ENCODE measurements at regions not wholly inside any gene's neighbourhood (a gene's known extent, or its start where the extent isn't known, plus 50 kb on each side); places are given as distances from the start of the nearest gene placed in this dataset.

- no peak for DNase-seq (ENCODE audit: low read depth)
These were observed 55.2 kb downstream of the IRX2 start for GRCh38 chr5:2696156-2696807.

DNA sequence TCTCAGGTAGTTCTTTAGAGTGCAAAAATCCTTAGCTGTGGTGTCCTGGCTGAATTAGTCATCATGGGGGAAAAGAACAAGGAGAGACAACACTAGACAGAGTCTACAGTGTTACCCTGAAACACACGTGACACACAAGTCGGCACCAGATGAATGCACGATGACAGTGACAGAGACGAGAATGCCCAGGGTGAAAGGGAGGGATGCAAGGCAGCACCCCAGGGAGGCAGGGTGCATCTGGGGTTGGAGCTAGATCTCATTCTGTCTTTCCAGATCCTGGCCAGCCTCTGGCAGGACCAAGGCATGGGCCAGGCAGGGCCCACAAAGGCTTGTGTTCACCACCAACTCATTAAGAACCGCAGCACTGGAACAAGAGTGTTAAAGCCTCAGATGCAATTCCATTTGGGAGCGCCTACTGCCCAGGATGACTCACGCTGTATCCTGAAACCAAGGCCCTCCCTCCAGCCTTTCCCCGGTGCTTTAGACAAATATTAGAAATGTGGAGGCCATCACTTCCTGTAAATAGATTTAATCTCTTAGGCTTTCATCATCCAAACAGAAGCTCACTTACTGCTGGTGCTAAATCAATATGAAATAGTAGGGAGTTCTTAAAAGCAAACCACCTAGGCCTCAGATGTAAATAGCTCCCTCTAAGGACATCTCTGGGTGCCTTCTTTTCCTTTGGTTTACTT, 56.1 kb downstream of the IRX2 start:
- no peak for DNase-seq (ENCODE audit: low read depth)

DNA sequence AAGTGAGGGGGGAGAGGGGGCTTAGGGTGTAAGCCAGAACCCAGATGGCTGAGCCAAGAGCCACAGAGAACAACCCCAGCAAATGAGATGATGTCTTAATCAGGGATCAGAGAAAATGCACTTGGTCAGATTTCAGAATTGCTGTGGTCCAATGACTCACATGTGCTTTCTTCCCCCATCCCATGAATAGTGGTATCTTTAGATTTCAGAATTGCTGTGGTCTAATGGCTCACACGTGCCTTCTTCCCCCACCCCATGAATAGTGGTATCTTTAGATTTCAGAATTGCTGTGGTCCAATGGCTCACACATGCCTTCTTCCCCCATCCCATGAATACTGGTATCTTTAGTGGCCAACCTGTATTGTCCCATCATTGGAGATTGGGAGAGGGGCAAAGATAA, 59.9 kb downstream of the IRX2 start:
- DNase-seq (ENCODE audit: low read depth): no peak

- no peak for DNase-seq (ENCODE audit: low read depth)
These were observed 61.2 kb downstream of the IRX2 start for GRCh38 chr5:2690293-2690692.

DNA sequence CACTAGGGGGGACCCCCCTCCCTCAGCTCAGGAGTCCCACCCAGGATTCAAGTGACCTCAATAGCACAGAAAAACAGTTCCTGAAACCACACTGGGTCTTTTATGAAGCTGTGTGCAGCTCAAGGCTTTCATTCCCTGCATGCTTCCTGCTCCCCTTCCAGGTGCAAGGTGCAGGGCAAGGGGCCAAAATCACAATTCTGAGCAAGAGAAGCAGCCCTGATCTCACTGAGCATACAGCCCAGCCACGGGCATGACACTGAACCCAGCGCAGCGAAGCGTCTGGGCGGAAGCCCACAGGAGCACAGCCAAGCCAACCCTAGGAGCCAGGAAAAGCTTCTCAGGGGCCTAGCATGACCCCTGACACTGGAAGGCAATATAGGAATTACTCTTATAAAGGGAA, 62.9 kb downstream of the IRX2 start:
- DNase-seq (ENCODE audit: low read depth): no peak

DNA sequence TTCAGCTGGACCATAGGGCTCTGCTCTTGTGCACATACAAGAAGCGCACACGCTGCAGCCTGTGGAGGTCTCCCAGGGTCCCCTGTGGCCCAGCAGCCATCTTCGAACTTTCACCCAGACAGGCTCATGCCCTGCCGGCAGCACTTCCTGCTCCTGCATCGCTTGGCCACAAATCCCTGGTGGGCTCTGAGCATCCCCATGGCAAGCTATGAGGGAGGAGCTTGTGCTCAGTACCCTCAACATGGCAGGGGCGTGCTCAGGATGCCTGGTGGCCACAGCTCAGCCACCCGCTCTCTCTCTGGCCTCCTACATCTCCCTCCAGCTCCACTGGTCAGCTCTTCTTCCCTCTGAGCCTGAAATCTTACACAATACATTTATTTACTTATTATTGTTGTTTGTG, 63.7 kb downstream of the IRX2 start:
- no peak for DNase-seq (ENCODE audit: low read depth)

DNA sequence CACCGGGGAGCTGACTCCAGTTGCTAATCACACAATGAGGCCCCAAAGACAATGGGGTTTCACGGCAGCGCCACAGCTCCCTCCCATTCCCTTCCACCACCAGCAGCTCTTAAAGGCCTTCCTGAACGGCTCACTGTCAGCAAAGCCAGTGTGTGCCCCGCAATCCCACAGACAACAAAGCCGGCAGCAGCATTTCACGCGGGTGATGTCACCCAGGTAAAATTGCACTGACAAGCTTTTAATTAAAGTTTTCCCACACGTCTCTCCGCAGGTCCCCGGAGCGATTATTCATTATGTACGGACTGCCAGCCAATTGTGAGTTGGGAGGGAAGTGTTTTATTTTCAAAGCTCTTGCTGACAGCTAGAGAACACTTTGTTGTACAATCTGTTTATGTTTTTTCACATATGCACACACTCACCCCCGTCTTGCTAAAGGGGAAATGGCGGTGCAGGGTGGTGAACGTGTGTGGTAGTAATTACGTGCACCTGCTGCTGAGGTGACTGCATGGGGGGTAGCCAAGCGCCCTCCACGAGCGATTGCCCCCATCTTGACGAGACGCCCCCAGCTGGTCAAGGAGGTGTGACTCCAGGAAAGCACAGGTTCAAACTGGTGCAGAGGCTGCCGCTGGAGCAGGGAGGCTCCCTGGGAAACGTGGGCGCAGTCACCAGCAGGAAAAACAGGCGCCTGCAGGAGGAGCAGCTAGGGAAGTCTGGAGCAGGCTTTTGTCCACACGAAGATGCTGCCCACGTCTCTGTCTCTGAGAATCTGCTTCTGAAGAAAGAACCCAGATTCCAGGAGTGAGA, 65.0 kb downstream of the IRX2 start:
- no peak for DNase-seq (ENCODE audit: low read depth)

- DNase-seq (ENCODE audit: low read depth): no peak
These were observed 65.7 kb downstream of the IRX2 start for GRCh38 chr5:2685651-2686272.

DNA sequence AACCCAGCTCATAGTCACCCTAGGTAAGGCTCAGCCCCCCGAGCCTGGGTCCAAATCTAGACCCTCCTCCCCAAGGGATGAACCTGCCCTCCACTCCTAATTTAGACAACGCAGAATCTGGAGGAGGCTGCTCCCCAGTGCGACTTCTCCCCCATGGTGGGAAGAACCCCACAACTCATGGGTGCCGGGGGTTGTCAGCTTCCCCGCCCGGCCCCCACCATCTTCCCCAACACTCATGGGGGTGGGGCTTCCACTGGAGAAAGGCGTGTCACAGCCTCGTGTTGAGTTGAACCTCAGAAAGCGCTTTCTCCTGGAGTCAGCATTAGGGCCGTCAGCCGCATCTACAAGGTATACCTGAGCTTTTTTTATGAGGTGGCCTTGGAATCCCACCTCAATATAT, 66.9 kb downstream of the IRX2 start:
- no peak for DNase-seq (ENCODE audit: low read depth)

DNA sequence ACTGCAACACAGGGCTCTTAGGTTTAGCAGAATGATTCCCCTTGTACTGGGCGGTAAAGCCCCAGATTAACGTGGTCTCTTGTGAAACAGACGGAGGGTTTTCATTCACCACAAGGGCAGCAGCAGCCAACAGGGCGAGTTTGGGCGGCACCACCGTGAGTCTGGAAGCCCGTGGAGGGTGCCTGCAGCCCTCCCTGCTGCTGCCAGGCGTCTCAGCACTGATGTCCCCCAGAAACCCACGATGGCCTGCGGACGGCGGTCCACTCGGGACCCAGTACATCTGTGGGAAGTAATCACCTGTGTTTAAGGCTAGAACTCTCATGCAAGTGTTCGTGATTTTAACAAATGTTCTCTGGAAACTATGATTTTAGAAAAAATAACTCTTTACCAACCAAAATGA, 67.8 kb downstream of the IRX2 start:
- no peak for DNase-seq (ENCODE audit: low read depth)

- no peak for DNase-seq (ENCODE audit: low read depth)
These were observed 70.0 kb downstream of the IRX2 start for GRCh38 chr5:2681476-2681875.

GRCh38 chr5:2680979-2681378, 70.5 kb downstream of the IRX2 start:
- no peak for DNase-seq (ENCODE audit: low read depth)

GRCh38 chr5:2677689-2678088, 73.8 kb downstream of the IRX2 start:
- DNase-seq (ENCODE audit: low read depth): no peak

DNA sequence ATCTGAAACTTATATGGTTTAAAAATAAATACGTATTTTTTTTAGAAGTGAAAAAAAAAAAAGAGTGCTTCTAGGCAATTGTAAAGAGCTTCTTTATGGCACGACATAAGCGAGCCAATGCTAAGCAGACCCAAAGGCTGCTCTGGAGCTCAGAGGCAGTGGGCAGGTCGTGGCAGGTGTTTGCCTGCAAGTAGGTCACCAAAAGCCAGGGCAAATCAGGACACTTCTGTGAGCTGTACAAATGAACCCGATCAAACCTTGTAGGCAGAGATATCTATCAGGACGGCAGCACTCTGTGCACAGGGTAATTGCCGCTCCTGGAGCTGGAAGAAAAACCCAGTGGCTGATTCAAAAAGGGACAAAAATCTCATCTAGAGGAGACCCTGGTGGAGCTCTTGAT, 75.9 kb downstream of the IRX2 start:
- no peak for DNase-seq (ENCODE audit: low read depth)

- DNase-seq (ENCODE audit: low read depth): no peak
These were observed 77.0 kb downstream of the IRX2 start for GRCh38 chr5:2674456-2674855.

- no peak for DNase-seq (ENCODE audit: low read depth)
These were observed 80.5 kb downstream of the IRX2 start for GRCh38 chr5:2670940-2671339.

- DNase-seq (ENCODE audit: low read depth): no peak
These were observed 81.6 kb downstream of the IRX2 start for GRCh38 chr5:2669913-2670312.

DNA sequence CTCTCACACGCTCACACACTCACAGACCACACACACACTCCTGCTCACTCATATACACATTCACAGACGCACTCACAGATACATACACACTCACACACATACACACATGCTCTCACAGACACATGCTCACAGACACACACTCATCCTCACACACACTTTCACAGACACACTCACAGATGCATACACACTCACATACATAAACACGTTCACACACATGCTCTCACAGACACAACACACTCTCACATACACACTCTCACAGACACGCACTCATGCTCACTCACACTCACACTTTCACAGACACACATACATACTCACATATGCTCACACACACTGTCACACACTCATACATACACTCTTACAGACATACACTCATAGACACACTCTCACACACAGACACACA, 82.2 kb downstream of the IRX2 start:
- no peak for DNase-seq (ENCODE audit: low read depth)

DNA sequence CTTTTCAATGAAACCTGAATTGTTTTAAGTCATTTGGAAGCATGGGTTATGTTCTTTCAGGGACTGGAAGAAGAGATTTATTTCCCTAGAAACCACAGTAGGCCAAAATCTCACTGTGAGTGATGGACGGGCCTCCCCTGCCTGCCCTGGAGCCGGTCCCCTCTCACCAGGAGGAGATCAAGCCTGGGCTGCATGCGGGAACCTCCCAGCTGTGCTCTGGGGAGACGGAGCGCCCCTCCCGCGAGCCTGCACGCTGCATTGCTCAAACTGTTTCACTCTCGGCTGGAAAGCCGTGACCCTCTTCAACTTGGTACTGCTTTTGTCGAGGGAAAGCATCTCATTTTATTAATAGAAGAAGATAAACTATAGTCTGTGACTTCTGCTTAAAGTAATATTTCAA, 85.4 kb downstream of the IRX2 start:
- DNase-seq (ENCODE audit: low read depth): no peak

GRCh38 chr5:2663489-2663888, 88.0 kb downstream of the IRX2 start:
- no peak for DNase-seq (ENCODE audit: low read depth)

- no peak for DNase-seq (ENCODE audit: low read depth)
These were observed 91.2 kb downstream of the IRX2 start for GRCh38 chr5:2660315-2660714.

DNA sequence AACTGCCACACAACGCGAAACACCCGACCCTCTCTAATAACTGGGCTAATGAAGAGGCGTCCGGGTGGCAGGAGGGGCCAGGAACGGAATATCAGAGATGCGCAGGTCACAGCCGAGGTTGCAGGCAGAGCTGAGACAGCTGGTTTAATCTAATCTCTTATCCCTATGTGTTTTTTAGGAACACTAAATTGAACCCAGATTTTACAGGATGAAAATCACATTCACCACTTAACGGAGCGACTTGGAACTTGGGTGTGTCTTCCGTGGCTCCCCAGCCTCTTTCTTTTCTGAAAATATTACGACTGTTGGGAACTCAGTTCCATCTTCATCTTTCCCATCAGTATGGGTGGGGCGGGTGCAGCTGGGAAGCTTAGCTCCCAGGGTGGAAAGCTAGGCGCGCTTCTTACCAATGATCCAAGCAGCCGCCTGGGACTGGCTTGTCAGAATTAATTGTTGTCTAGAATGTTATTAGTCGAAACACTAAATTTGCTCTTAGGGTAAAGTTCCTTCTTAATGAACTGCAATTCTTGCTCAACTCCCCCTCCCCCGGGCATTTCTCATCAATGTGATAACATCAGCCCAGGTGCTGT, 92.5 kb downstream of the IRX2 start:
- DNase-seq (ENCODE audit: low read depth): no peak
